HFF-Myc (cell line): ENCODE measurements at regions not wholly inside any gene's neighbourhood (a gene's known extent, or its start where the extent isn't known, plus 50 kb on each side); places are given as distances from the start of the nearest gene placed in this dataset.

Experiments
- DNase-seq: peaks from one replicate; pipeline ENCODE4 v3.0.0-alpha.2; 2011; ENCODE audit warnings: low read depth; ENCODE audit errors: extremely low read depth
- H3K4me3 ChIP-seq: replicated peaks from 2 replicates; pipeline ENCODE4 v1.5.1; 2011; ENCODE audit warnings: low read depth, mild to moderate bottlenecking, control low read depth, low read length
- CTCF ChIP-seq: IDR thresholded peaks from 2 replicates; pipeline ENCODE4 v1.5.1; 2012; ENCODE audit warnings: mild to moderate bottlenecking, low read depth, low read length, control low read depth; ENCODE audit errors: missing control alignments

GRCh38 chr1:30290581-30290980 is 432.8 kb downstream of the MATN1 start:
- no peak overlapping the region for H3K4me3 ChIP-seq
- DNase-seq = no peak
- TF ChIP-seq CTCF = no peak

GRCh38 chr1:30287976-30288375 is 435.4 kb downstream of the MATN1 start:
- TF ChIP-seq CTCF = no peak
- no peak overlapping the region for H3K4me3 ChIP-seq
- DNase-seq = no peak

- no peak overlapping the region for H3K4me3 ChIP-seq
- TF ChIP-seq CTCF = no peak
- no peak for DNase-seq
These were observed 436.2 kb downstream of the MATN1 start for GRCh38 chr1:30286988-30287839.

- TF ChIP-seq CTCF = no peak
- DNase-seq = no peak
- no peak overlapping the region for H3K4me3 ChIP-seq
These were observed 437.0 kb downstream of the MATN1 start for GRCh38 chr1:30286241-30286987.

- DNase-seq = no peak
These were observed 437.9 kb downstream of the MATN1 start for GRCh38 chr1:30285501-30285932.

More at GRCh38 chr1:30285501-30285932, 437.9 kb downstream of the MATN1 start:
- TF ChIP-seq CTCF = no peak
- H3K4me3 ChIP-seq = no peak overlapping the region
